GM12892 (cell line): ENCODE measurements at regions not wholly inside any gene's neighbourhood (a gene's known extent, or its start where the extent isn't known, plus 50 kb on each side); places are given as distances from the start of the nearest gene placed in this dataset.

ENCODE experiments used
- POLR2A ChIP-seq: IDR thresholded peaks from 2 replicates; pipeline ENCODE4 v1.6.1; 2011; ENCODE audit warnings: low read depth, low read length, control low read depth
- POLR2AphosphoS5 ChIP-seq: IDR thresholded peaks from 2 replicates; pipeline ENCODE4 v1.6.1; 2011; ENCODE audit warnings: low read depth, low read length, control low read depth

DNA sequence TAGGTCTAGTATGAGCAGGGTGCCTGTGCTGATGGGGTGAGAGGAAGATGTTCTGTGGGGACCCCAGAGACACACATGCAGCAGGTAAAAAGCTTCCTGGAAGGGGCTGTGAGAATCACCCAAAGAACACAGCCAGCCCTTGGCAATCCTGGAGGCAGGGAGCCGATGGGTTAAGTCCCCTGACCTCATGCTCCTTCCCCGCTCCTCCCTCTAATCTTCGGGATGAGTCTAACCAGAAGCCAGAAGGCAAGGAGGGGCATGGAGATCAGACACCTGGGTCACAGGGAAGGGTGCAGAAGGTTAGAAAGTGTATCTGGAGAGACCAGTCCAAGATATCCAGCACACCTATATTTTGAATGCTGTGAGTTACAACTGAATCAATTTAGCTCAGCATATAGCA is 274.1 kb upstream of the PAPPA start:
- TF ChIP-seq POLR2AphosphoS5 (no peak), POLR2A (no peak)
